Parathyroid adenoma (tissue), 2 donors: ENCODE measurements at regions not wholly inside any gene's neighbourhood (a gene's known extent, or its start where the extent isn't known, plus 50 kb on each side); places are given as distances from the start of the nearest gene placed in this dataset.

Experiments used
- H2AFZ ChIP-seq: fragments of 300-600 bp; sonication (generic); one replicate; pipeline ENCODE4 v1.7.0; 2017; ENCODE audit warnings: antibody characterized with exemption, mild to moderate bottlenecking
- H3K27ac ChIP-seq: fragments of 300-600 bp; sonication (generic); one replicate; pipeline ENCODE4 v1.7.0; 2017
- H3K27me3 ChIP-seq: fragments of 300-600 bp; sonication (generic); one replicate; pipeline ENCODE4 v1.7.0; 2017; ENCODE audit warnings: low read length; ENCODE audit not compliant: control insufficient read depth, insufficient read depth
- H3K36me3 ChIP-seq: fragments of 300-600 bp; sonication (generic); one replicate; pipeline ENCODE4 v1.7.0; 2017; ENCODE audit warnings: low read length; ENCODE audit not compliant: control insufficient read depth, insufficient read depth
- H3K4me1 ChIP-seq: fragments of 300-600 bp; sonication (generic); one replicate; pipeline ENCODE4 v1.7.0; 2017; ENCODE audit warnings: control low read depth
- H3K4me2 ChIP-seq: fragments of 300-600 bp; sonication (generic); one replicate; pipeline ENCODE4 v1.7.0; 2017; ENCODE audit warnings: low read length
- H3K4me3 ChIP-seq: fragments of 300-600 bp; sonication (generic); one replicate; pipeline ENCODE4 v1.7.0; 2017; ENCODE audit warnings: low read depth, low read length
- H3K79me2 ChIP-seq: fragments of 300-600 bp; sonication (generic); one replicate; pipeline ENCODE4 v1.7.0; 2017; ENCODE audit warnings: control low read depth
- H3K9ac ChIP-seq: fragments of 300-600 bp; sonication (generic); one replicate; pipeline ENCODE4 v1.7.0; 2017; ENCODE audit warnings: mild to moderate bottlenecking
- H3K9me3 ChIP-seq: fragments of 300-600 bp; sonication (generic); one replicate; pipeline ENCODE4 v1.7.0; 2017; ENCODE audit warnings: low read length; ENCODE audit not compliant: control insufficient read depth
- CTCF ChIP-seq: fragments of 300-600 bp; sonication (generic); IDR thresholded peaks from one replicate; pipeline ENCODE4 v1.7.0; 2017; ENCODE audit warnings: antibody characterized with exemption, mild to moderate bottlenecking
- donor health status: primary hyperparathyroidism.

- Histone ChIP-seq H2AFZ (no peak overlapping the region), H3K9me3 (no peaks in the 10 kb centered on the region), H3K4me1 (no peaks in the 10 kb centered on the region), H3K36me3 (no peaks in the 10 kb centered on the region), H3K9ac (no peak overlapping the region), H3K27ac (no peak overlapping the region), H3K27me3 (no peaks in the 10 kb centered on the region), H3K4me3 (no peak overlapping the region), H3K4me2 (no peak overlapping the region), H3K79me2 (no peaks in the 10 kb centered on the region)
- TF ChIP-seq CTCF, result no peak
Observed at GRCh38 chr22:49241174-49241851, 586.4 kb downstream of the BRD1 start.

DNA sequence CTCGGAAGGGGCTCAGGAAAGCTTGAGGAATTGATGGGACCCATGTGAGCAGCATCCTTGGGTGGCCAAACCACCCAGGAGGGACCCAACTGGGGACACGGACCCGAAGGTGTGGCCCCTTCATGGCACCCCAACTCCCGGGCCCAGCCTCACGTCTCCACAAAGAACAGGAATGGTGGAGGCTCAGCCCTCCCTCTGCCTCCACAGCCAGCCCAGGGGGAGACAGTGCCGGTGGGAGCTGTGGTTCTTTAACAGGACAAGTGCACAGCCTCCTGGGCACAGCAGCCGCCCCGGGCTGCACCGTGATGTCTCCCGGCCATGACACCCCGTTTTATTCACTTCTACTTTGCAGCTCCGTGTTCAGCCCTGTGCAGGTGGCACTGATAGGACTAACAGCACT is 587.2 kb downstream of the BRD1 start:
- no peaks in the 10 kb centered on the region for H3K36me3 ChIP-seq
- no peak overlapping the region for H2AFZ ChIP-seq
- no peak overlapping the region for H3K9ac ChIP-seq
- no peak overlapping the region for H3K4me2 ChIP-seq
- H3K4me1 ChIP-seq, result no peaks in the 10 kb centered on the region
- H3K79me2 ChIP-seq, result no peaks in the 10 kb centered on the region
- H3K27me3 ChIP-seq, result no peaks in the 10 kb centered on the region
- H3K4me3 ChIP-seq, result no peak overlapping the region
- H3K9me3 ChIP-seq, result no peaks in the 10 kb centered on the region
- H3K27ac ChIP-seq, result no peak overlapping the region
- no peak for TF ChIP-seq CTCF

- no peaks in the 10 kb centered on the region for H3K9me3 ChIP-seq
- no peak overlapping the region for H3K4me3 ChIP-seq
- no peak overlapping the region for H2AFZ ChIP-seq
- H3K4me2 ChIP-seq, result no peak overlapping the region
- H3K79me2 ChIP-seq, result no peaks in the 10 kb centered on the region
- TF ChIP-seq CTCF, result no peak
- H3K4me1 ChIP-seq, result no peaks in the 10 kb centered on the region
- H3K27me3 ChIP-seq, result no peaks in the 10 kb centered on the region
- no peak overlapping the region for H3K9ac ChIP-seq
- no peaks in the 10 kb centered on the region for H3K36me3 ChIP-seq
- H3K27ac ChIP-seq, result no peak overlapping the region
Observed at GRCh38 chr22:49240016-49240380, 587.7 kb downstream of the BRD1 start.

GRCh38 chr22:49239264-49240015 is 588.2 kb downstream of the BRD1 start:
- Histone ChIP-seq H2AFZ (no peak overlapping the region), H3K27me3 (no peaks in the 10 kb centered on the region), H3K4me1 (no peaks in the 10 kb centered on the region), H3K4me2 (no peak overlapping the region), H3K27ac (no peak overlapping the region), H3K9ac (no peak overlapping the region), H3K36me3 (no peaks in the 10 kb centered on the region), H3K9me3 (no peaks in the 10 kb centered on the region), H3K79me2 (no peaks in the 10 kb centered on the region), H3K4me3 (no peak overlapping the region)
- TF ChIP-seq CTCF, result no peak
